HS-27A (cell line): ENCODE measurements at regions not wholly inside any gene's neighbourhood (a gene's known extent, or its start where the extent isn't known, plus 50 kb on each side); places are given as distances from the start of the nearest gene placed in this dataset.

Source experiments
- DNase-seq: peaks from one replicate; pipeline ENCODE4 v3.0.0-alpha.2; 2012; ENCODE audit warnings: low read depth, missing footprints

DNA sequence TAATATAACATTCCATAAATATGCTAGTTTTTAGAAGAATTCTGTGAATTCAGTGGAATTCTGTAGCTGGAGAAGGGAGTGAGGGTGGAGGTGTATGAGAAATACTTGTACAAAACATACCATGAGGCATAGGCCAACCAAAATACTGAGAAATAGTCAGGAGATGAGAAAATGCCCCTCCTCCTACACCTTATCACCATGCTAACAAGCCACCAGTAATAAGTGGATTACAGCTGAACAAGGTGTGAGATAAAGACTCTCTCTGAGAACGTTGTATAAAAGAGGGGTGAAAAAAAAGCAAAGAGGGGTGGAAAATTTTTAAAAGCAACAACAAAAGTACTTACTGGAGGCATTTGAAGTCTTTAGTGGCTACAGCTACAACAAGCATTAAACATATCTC is 90.4 kb upstream of the IGFBP3 start:
- DNase-seq: no peak

GRCh38 chr7:46011059-46011458 is 90.0 kb upstream of the IGFBP3 start:
- no peak for DNase-seq

DNA sequence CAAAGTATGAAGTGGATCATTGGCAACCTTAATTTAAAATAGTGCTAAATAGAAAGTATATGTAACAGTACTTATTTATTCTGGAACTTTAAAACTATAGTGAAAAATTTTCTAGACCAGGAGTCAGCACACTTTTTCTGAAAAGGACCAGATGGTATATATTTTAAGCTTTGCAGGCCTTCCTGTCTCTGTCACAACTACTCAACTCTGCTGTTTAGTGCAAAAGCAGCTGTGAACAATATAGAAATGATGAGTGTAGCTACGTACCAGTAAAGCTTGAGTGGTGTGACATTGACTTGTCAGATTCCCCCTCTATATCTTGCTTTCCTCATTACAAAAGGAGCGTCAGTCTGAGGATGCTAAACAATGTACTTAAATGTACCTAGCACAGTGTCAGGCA is 88.1 kb upstream of the IGFBP3 start:
- DNase-seq: no peak

DNA sequence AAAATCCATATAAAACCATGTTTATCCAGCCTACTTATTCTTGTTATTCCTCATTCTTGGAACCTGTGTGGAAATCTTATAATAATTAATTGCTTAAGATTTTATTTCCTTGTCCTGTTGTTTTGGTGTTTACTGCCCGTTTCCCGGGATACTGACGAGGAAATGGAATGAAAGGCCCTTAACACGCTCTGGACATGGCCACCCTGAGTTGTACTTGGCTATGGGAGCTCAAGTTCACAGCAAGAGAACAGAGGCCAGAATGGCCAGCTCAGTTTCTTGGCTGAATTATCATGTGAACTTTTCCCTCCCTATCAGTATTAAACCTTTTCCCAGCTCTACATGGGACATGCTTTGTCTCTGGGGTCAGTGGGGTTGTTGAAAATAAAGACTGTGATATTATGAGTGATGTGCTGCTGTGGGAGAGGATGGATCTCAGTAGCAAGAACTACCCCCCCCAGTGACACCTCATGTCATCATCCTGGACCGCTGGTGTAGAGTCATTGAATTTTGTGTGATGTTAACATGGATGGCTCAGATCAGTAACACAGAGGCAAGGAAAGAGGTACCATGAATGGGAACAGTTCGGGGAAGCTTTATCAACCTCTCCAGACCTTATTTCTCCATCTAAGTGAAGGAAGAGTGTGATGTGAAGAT is 87.0 kb upstream of the IGFBP3 start:
- no peak for DNase-seq

DNA sequence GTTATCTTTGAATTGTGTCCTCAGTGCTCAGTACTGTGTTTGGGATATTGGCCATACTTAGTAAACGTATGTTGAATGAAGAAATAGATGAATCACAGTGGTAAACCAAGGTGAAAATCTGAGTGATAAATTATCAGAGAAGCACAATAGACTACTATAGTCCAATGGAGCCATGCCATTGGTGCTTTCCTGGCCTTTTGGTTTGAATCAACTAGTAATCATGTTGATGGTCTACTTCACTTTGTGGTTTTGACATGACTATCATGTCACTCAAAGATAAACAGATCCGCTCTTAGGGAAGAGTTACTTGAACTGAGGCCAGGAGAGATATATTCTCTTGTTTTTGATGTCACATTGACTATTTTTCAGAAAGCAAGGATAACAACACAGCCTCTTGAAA is 86.1 kb upstream of the IGFBP3 start:
- DNase-seq: no peak

DNA sequence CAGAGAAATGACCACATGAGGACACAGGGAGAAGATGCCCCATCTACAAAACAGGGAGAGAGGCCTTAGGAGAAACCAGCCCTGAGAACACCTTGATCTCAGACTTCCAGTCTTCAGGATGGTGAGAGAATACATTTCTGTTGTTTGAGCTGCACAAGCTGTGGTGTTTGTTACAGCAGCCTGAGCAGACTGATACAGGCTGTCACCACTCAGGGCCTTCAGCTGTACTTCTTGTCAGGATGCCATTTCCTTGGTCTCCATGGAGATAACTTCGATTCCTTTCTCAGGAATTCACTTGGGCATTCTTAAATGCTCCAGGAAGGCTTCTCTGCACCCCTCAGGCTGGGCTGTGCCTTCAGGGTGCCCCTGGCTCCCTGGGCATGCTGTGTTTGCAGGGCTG is 85.7 kb upstream of the IGFBP3 start:
- no peak for DNase-seq

GRCh38 chr7:46006212-46006611 is 85.1 kb upstream of the IGFBP3 start:
- no peak for DNase-seq

DNA sequence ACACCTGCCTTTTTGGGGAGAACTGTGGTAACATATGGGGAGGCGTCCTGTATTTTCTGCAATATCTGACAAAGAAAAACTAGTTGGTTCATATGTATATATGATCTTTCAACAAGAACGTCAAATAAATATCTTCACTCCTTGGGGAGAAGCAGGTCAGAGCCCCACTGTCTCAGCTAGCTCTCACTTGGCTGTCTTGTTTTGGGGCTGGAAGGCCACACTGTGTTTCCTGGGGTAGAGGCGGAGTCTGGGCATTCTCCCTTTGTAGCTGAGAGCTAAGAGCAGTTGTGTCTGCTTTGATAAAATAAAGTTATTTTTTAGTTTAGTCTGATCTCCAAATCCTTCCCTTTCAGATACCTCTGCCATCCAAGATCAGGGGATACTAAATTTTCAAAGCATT is 83.9 kb upstream of the IGFBP3 start:
- no peak for DNase-seq

GRCh38 chr7:46003896-46004875 is 83.1 kb upstream of the IGFBP3 start:
- peak; percentile 60 for DNase-seq

- DNase-seq: no peak
Measured at GRCh38 chr7:46003161-46003560, 82.1 kb upstream of the IGFBP3 start.

DNA sequence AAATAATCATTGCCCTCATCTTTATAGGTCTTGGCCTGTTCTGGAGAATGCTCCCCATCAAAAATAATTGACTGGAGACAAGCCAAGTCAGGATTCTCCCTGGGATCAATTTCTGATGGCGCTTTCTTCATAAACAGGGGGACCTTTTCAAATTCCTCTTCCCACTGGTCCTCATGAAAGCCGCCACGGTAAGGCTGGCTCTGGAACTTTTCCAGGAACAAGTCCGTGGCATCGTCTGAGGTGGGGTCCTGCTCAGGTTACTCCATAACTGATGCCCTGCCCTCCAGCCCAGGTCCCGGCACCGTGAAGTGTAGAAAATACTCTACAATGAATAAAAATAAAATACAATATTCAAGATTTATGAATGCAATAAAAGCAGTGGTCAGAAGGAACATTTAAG is 79.4 kb upstream of the IGFBP3 start:
- DNase-seq: no peak

DNA sequence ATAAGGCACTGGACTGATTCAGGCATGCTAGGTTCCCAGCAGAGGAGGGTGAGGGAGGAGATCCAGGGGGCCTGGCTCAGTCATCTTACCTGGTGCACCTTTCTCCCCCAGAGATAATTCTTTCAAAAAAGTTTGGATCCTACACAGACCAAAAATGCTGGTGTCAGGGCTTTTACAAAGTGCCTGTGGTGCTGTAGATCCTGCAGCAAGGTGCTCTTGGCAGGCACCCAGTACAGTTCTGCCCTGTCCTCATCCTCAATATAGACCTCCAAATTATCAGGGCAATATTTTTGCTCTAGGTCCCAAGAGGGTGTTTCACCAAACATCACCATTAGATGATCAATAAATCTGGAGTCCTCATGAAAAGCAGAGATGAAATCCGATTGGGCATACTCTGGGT is 78.5 kb upstream of the IGFBP3 start:
- DNase-seq: no peak

- no peak for DNase-seq
Measured at GRCh38 chr7:45998506-45998905, 77.4 kb upstream of the IGFBP3 start.

DNA sequence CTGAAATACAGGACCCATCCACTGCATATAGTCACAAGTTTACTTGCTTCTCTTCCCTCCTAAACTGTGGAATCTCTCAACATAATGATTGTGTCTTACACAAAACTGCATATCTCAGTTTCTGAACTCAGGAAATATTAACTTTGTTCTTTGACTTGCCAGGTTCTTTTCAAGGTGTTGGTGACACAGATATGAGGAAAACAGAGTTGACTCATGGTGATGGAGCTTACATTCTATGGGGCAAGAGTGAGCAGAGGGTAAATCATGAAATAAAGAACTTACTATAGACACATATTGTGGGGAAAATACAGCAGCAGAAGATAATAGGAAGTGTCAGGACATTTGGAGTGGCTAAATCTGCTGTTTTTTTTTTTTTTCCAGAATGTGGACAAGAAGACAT is 72.5 kb upstream of the IGFBP3 start:
- DNase-seq: no peak

DNA sequence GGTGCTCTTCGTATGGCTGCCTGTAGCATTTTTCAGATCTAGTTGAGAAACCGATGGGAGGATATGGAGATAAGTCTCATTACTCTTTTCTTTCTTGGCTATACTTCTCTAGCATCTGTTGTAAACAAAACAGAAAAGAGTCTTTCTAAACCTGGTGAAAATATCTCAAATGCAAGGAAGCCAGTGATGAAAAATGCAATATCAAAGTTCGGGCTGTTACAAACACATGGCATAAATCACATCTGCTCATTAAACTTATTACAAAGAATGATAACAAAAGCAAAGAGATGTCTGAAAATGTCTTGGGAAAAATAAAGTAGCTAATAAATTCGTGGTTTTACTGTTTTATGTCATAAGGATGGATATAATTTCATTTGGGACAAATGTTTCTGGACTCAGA is 71.8 kb upstream of the IGFBP3 start:
- DNase-seq: no peak

DNA sequence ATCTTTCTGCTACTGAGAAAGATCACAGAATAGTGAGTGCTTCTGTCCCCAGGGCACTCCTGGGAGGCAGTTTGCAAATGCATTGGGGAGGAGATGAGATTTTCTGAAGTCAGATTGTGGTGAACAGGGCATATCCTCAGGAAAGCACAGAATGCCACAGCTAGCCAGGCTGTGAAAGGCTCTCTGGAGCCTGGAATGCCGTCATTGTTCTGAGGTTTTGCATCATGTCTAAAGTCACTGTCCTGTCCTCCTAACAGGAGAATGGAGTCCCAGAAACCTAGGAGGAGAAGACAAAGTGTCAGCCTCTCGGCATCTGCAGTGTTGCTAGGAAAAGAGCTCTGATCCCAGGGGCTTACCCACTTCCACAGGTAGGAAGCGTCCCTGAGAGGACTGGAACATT is 69.2 kb upstream of the IGFBP3 start:
- no peak for DNase-seq

DNA sequence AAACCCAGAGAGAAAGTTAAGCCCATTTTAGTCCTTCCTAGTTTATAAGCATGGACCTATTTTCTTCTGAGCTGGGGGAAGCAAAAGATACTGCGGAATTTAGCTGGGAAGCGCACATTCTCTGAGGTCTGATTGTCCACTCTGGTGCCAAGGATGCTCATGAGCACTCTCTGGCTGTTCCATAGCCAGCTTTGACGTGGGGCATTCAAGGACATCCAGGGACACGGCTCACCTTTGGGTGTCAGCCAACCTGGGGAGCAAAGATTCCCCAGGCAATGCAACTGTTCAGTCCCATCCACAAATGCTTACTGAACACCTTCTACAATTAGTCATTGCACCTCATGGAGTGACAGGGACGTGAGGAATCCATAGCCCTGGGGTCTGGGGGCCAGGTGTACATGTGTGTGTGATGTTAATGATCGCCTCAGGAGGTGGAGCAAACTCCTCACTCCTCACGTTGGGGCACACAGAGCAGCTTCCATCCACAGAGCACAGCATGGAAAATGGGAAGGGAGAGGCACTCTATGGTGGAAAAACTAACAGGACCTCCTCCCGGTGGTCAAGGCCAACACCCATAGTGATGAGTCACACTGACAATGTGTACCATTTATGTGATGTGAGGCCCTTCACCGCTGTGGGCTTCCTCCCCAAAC is 67.5 kb upstream of the IGFBP3 start:
- no peak for DNase-seq

- no peak for DNase-seq
Measured at GRCh38 chr7:45987521-45988290, 66.6 kb upstream of the IGFBP3 start.

DNA sequence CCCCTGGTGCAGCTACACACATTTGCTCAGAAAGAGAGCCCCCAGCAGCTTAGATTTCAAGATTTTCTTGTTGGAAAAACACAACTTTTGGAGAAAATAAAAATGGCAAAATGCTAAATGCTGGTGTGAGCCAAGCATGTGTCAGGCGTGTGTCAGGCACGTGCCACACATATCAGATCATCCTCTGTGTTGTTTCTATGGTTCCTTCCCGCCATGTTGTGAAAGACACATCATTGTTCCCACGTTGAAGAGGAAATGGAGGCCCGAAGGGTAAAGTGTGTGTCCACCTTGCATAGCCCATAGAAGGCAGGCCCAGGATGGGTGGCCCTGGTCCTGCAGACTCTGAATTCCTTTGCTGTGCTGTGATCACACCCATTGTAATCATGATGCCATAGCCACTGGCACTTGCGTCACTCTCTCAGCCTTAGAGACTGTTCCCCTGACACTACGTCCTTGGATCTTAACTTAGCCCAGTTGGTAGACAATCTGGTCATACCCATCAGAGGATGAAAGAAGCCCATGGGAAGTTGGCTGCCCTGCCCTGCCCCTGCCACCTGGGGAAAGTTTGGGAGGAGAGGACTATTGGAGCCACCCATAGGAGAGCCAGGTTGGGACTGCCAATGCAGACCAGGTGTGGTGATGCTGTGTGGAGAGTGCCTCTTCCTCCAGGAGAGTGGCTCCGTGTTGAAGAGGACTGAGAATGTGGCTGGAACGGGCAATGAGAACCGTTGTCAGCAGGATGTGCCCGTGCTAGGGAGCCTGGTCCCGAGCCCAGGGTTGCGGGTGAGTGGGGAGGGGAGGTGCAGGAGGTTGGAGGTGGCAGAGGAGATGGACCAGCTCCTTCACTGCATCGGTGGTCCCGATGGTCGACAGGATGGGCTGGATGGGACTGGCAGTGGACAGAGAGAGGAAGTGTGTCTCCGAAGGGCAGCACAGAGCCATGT is 65.6 kb upstream of the IGFBP3 start:
- no peak for DNase-seq

DNA sequence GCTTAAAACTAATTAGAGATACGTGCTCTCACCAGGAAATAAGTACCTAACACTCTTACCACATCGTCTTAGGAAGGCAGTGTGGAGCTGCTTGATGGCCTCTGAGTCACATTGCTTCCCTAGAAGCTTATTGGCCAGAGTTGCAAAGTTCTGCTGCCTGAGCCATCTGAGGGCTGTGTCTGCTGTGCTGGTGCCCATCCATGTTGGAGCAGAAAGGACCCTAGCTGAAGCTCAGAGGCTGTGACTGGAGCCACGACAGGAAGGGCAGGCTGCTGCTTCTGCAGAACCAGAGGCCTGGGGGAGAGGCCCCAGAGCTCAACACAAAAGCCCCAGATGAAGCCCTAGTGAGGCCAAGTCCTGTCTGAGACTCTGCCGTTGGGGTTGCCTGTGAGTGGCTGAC is 64.8 kb upstream of the IGFBP3 start:
- no peak for DNase-seq
